Breast epithelium (tissue), 3 donors: ENCODE measurements at regions not wholly inside any gene's neighbourhood (a gene's known extent, or its start where the extent isn't known, plus 50 kb on each side); places are given as distances from the start of the nearest gene placed in this dataset.

Source experiments
- POLR2A ChIP-seq: fragments of 450-650 bp; IDR thresholded peaks from one replicate; pipeline ENCODE4 v1.6.1; 2016; ENCODE audit warnings: antibody characterized with exemption, mild to moderate bottlenecking, moderate library complexity
- TF ChIP-seq, protein P1 (sequence below), 3 donors: fragments of 450-650 bp; IDR thresholded peaks; one replicate each; pipeline ENCODE4 v1.5.1; 2016 to 2017; ENCODE audit warnings: antibody characterized with exemption in 3 of 3, mild to moderate bottlenecking in 3 of 3, moderate library complexity in 3 of 3

DNA sequence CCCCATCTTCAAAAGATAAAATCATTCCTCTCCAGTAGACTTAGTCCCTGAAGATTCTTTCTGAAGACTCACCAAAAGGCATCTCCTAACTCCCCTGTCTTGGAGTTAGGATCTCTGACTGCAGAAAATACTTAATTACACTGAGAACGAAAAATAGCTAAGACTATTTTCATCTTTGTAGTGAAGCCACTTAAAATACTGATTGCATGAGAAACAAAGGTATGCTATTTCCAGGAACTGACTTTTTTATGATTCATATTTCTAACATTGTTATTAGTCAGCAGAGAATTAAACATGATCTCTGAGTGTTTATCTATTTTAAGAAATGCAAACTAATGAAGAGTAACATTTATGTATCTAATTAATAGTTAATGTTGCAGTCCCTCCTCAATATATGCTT lies 71.8 kb upstream of the NR3C2 start:
- no peak for TF ChIP-seq POLR2A
- TF ChIP-seq, protein P1, sequence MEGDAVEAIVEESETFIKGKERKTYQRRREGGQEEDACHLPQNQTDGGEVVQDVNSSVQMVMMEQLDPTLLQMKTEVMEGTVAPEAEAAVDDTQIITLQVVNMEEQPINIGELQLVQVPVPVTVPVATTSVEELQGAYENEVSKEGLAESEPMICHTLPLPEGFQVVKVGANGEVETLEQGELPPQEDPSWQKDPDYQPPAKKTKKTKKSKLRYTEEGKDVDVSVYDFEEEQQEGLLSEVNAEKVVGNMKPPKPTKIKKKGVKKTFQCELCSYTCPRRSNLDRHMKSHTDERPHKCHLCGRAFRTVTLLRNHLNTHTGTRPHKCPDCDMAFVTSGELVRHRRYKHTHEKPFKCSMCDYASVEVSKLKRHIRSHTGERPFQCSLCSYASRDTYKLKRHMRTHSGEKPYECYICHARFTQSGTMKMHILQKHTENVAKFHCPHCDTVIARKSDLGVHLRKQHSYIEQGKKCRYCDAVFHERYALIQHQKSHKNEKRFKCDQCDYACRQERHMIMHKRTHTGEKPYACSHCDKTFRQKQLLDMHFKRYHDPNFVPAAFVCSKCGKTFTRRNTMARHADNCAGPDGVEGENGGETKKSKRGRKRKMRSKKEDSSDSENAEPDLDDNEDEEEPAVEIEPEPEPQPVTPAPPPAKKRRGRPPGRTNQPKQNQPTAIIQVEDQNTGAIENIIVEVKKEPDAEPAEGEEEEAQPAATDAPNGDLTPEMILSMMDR (IDR thresholded peaks at IDR 0.05): no peak
